Thyroid gland (tissue), 4 donors: ENCODE measurements at regions not wholly inside any gene's neighbourhood (a gene's known extent, or its start where the extent isn't known, plus 50 kb on each side); places are given as distances from the start of the nearest gene placed in this dataset.

ENCODE experiments used
- DNase-seq, 2 donors: peaks; one replicate each; pipeline ENCODE4 v3.0.0-alpha.2; 2019
- H3K27ac ChIP-seq, 3 donors: fragments of 200-600 bp; sonication (generic); 1 replicate in 2 of 3; 2 replicates in 1 of 3; pipeline ENCODE4 v1.5.1; 2016 to 2019; ENCODE audit warnings: mild to moderate bottlenecking in 1 of 3, moderate library complexity in 1 of 3
- H3K27me3 ChIP-seq: fragments of 200-600 bp; sonication (generic); one replicate; pipeline ENCODE4 v1.5.1; 2019
- H3K36me3 ChIP-seq, 2 donors: fragments of 200-600 bp; sonication (generic); one replicate each; pipeline ENCODE4 v1.5.1; 2016 to 2019
- H3K4me1 ChIP-seq, 2 donors: fragments of 200-600 bp; sonication (generic); one replicate each; pipeline ENCODE4 v1.5.1; 2017 to 2019
- H3K4me3 ChIP-seq, 3 donors: fragments of 200-600 bp; sonication (generic); replicated peaks in 1 of 3; 1 replicate in 2 of 3; 2 replicates in 1 of 3; pipeline ENCODE4 v1.5.1; 2016; ENCODE audit warnings: mild to moderate bottlenecking in 1 of 3
- H3K9me3 ChIP-seq: fragments of 200-600 bp; sonication (generic); one replicate; pipeline ENCODE4 v1.5.1; 2017
- CTCF ChIP-seq, 6 experiments: fragments of 200-600 bp in 3 of 6; fragments of 450-650 bp in 3 of 6; sonication (generic) in 3 of 6; IDR thresholded peaks; one replicate each; pipeline ENCODE4 v1.5.1; 2016 to 2019; ENCODE audit warnings: antibody characterized with exemption in 6 of 6, mild to moderate bottlenecking in 2 of 6, inconsistent platforms in 1 of 6, moderate library complexity in 1 of 6
- POLR2A ChIP-seq, 2 donors: fragments of 450-650 bp; IDR thresholded peaks; one replicate each; pipeline ENCODE4 v1.6.1; 2017; ENCODE audit warnings: antibody characterized with exemption in 2 of 2, mild to moderate bottlenecking in 2 of 2, moderate library complexity in 1 of 2
- WGBS, 2 donors: methylation state at CpG; one replicate each; pipeline ENCODE4 v1.1.5; 2017; 5-methylcytosine and 5-hydroxymethylcytosine counted together
- intact Hi-C: fragments of 100-400 bp; cut with DNase I; formaldehyde crosslinking; loops from one replicate; pipeline ENCODE4 v1.15.1; 2023

- 49 to 54% methylated on average over 4 of the region's 4 CpGs for WGBS, 2 donors
Observed at GRCh38 chr9:23288545-23288944, 537.5 kb downstream of the ELAVL2 start.

GRCh38 chr9:23290973-23291372, 535.1 kb downstream of the ELAVL2 start:
- H3K9me3 ChIP-seq, result no peaks in the 10 kb centered on the region
- no peak overlapping the region for H3K27ac ChIP-seq
- DNase-seq, result no peak
- H3K4me3 ChIP-seq, result no peak overlapping the region
- no peaks in the 10 kb centered on the region for H3K4me1 ChIP-seq
- WGBS, 2 donors, result 62 to 63% methylated on average over 4 of the region's 4 CpGs
- no peaks in the 10 kb centered on the region for H3K27me3 ChIP-seq
- TF ChIP-seq POLR2A (IDR thresholded peaks at IDR 0.05), result no peak
- no peak for TF ChIP-seq CTCF (IDR thresholded peaks at IDR 0.05)
- intact Hi-C loops, result no loop called here
- no peaks in the 10 kb centered on the region for H3K36me3 ChIP-seq

More at GRCh38 chr9:23288545-23288944, 537.5 kb downstream of the ELAVL2 start:
- Histone ChIP-seq H3K36me3 (no peaks in the 10 kb centered on the region), H3K9me3 (no peaks in the 10 kb centered on the region), H3K27me3 (no peaks in the 10 kb centered on the region), H3K27ac (no peak overlapping the region), H3K4me1 (no peaks in the 10 kb centered on the region), H3K4me3 (no peak overlapping the region)
- TF ChIP-seq POLR2A (IDR thresholded peaks at IDR 0.05) (no peak), CTCF (IDR thresholded peaks at IDR 0.05) (no peak)
- intact Hi-C loops, result no loop called here
- DNase-seq, result no peak

- Histone ChIP-seq H3K4me3 (no peak overlapping the region), H3K36me3 (no peaks in the 10 kb centered on the region), H3K27me3 (no peaks in the 10 kb centered on the region), H3K9me3 (no peaks in the 10 kb centered on the region), H3K27ac (no peak overlapping the region), H3K4me1 (no peaks in the 10 kb centered on the region)
- WGBS, 2 donors, result 89 to 91% methylated on average over 4 of the region's 4 CpGs
- DNase-seq, result no peak
- no peak for TF ChIP-seq CTCF (IDR thresholded peaks at IDR 0.05)
- no peak for TF ChIP-seq POLR2A (IDR thresholded peaks at IDR 0.05)
- intact Hi-C loops, result no loop called here
Observed at GRCh38 chr9:23302281-23302680, 523.8 kb downstream of the ELAVL2 start.

GRCh38 chr9:23306731-23307130, 519.3 kb downstream of the ELAVL2 start:
- intact Hi-C loops, result no loop called here

More at GRCh38 chr9:23306731-23307130, 519.3 kb downstream of the ELAVL2 start:
- Histone ChIP-seq H3K27me3 (no peaks in the 10 kb centered on the region), H3K36me3 (no peaks in the 10 kb centered on the region), H3K27ac (no peak overlapping the region), H3K4me1 (no peaks in the 10 kb centered on the region), H3K4me3 (no peak overlapping the region), H3K9me3 (no peaks in the 10 kb centered on the region)
- 85 to 93% methylated on average over 3 of the region's 3 CpGs for WGBS, 2 donors
- no peak for DNase-seq
- TF ChIP-seq POLR2A (IDR thresholded peaks at IDR 0.05) (no peak), CTCF (IDR thresholded peaks at IDR 0.05) (no peak)
